GM13977 (cell line): ENCODE measurements at regions not wholly inside any gene's neighbourhood (a gene's known extent, or its start where the extent isn't known, plus 50 kb on each side); places are given as distances from the start of the nearest gene placed in this dataset.

ENCODE experiments used
- DNase-seq: peaks from one replicate; pipeline ENCODE4 v3.0.0; 2012; ENCODE audit warnings: low spot score
- CTCF ChIP-seq: IDR thresholded peaks from 2 replicates; pipeline ENCODE4 v1.5.1; 2012; ENCODE audit warnings: mild to moderate bottlenecking, control low read depth; ENCODE audit not compliant: insufficient read depth; ENCODE audit errors: extremely low read depth, missing control alignments
- in situ Hi-C: fragments of 300-500 bp; cut with MboI; formaldehyde crosslinking; loops from one replicate; pipeline ENCODE4 v1.12.0; 2022; ENCODE audit warnings: low sequenced_read_pairs, low pct_unique_long_range_greater_than_20kb, mixed read lengths, inconsistent platforms; ENCODE audit not compliant: unreplicated experiment

GRCh38 chr7:153392726-153393125 is 633.2 kb downstream of the ACTR3B start:
- in situ Hi-C loops: no loop called here
- no peak for TF ChIP-seq CTCF
- DNase-seq: no peak

GRCh38 chr7:153393666-153394065 is 634.1 kb downstream of the ACTR3B start:
- TF ChIP-seq CTCF: no peak
- in situ Hi-C loops: no loop called here
- no peak for DNase-seq

GRCh38 chr7:153396475-153396874 is 636.9 kb downstream of the ACTR3B start:
- no peak for TF ChIP-seq CTCF
- in situ Hi-C loops: no loop called here
- no peak for DNase-seq

GRCh38 chr7:153397459-153397858 is 637.9 kb downstream of the ACTR3B start:
- no peak for DNase-seq
- in situ Hi-C loops: no loop called here
- TF ChIP-seq CTCF: no peak

- no peak for TF ChIP-seq CTCF
- in situ Hi-C loops: no loop called here
Observed at GRCh38 chr7:153397906-153398305, 638.4 kb downstream of the ACTR3B start.

GRCh38 chr7:153398370-153398769 is 638.8 kb downstream of the ACTR3B start:
- in situ Hi-C loops: no loop called here
- DNase-seq: no peak
- no peak for TF ChIP-seq CTCF

More at GRCh38 chr7:153397906-153398305, 638.4 kb downstream of the ACTR3B start:
- no peak for DNase-seq

GRCh38 chr7:153398789-153399553 is 639.4 kb downstream of the ACTR3B start:
- no peak for TF ChIP-seq CTCF
- in situ Hi-C loops: no loop called here
- DNase-seq: no peak
